ENCODE measurements at regions not wholly inside any gene's neighbourhood (a gene's known extent, or its start where the extent isn't known, plus 50 kb on each side); places are given as distances from the start of the nearest gene placed in this dataset.

GRCh38 chr14:82445810-82446570 is 912.3 kb upstream of the SEL1L start:
- no peak for DNase-seq (ENCODE audit: low read depth)

DNA sequence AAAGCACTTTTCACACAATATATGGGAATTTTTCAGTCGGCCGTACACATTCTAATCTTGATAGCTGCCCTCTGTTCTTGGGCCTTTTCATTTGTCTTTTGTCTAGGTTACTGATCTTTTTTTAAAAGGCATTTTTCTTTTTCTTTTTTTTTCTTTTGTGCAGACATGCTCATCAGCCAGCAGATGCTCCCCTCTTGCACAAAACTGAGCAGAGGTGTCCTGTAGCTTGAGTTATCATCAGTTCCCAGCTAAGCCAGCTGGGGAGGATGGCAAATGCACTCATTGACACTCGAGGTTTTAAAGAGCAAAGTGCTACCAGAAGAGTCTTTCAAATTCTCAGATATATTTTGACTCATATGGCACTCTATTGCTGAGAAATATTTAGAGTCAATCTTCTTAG is 913.9 kb upstream of the SEL1L start:
- DNase-seq (ENCODE audit: low read depth) = no peak

DNA sequence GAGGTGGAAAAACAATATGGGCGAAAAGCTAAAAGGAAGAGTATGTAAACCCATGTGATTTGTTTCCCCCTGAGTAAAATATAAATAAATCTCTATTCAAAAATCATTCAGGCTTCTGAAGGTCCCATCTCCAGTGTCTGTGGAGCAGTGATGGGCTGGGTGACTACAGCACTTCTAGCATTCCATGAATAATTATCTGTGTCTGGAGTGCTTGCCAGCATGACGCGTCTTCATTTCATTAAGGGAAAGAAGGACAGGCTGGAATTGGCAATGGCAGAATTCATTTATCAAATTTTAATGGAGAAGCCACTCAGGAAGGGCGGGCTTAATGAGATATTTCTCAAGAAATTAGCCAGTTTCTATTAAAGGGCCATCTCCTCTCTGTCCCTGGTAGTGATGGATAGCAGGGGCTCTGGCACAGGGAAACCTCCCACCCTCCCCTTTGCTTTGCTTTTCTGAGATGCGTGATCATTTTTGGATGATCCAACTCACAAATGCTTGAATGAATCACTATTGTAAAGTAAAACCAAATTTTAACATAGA is 916.3 kb upstream of the SEL1L start:
- DNase-seq (ENCODE audit: low read depth) = no peak

DNA sequence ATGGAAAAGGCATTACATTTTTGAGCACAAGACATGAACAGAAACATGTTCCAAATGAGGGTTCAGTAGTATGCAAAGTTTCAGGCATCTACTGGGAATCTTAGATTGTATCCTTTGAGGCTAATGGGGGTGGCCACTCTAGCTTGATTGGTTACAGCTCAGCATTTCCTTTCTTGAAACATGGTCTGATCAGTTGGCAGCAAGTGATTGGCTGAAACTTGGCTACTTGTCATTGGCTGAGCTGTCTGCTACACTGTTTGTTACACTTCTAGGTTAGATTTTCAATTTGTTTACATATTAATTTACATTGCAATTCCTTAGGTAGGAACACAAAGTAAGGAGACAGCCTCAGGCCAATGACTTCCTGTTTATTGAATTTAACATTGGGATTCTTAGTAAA is 918.0 kb upstream of the SEL1L start:
- DNase-seq (ENCODE audit: low read depth) = no peak

DNA sequence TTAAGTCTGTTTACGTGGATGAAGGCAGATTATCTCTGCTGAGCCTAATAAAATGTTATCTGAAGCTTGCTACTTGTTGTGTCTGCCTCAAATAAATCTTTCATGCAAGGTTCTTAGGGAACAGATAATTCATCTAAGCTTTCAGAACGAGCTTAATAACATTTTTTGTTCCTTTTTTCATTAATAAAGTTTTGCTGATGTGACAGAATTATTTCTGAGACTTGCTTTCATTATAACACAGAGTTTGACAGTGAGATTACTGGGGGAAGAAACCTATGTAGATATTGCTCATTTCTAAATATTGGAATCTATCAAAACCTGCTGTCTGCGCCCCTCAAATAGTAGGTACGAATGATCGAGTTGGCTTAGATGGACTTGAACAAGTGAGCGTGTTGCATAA is 948.7 kb upstream of the SEL1L start:
- no peak for DNase-seq (ENCODE audit: low read depth)

DNA sequence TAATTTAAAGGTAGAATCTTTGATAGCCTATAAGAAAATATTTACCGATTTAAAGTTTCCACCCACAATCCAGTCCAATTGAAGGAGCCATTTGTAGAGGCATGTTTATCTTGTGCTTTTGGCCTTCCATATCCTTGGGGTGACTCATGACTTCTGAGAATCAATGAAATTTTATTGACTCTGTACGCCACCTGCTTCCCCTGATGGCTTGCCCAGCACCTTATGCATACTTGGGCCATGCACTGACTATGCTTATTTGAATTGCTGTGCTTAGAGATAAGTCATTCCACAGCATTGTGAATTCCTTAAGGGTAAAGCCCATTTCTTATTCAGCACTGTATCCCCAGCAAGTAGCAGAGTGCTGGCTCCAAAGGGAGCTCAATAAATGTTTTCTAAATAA is 954.8 kb upstream of the SEL1L start:
- no peak for DNase-seq (ENCODE audit: low read depth)

DNA sequence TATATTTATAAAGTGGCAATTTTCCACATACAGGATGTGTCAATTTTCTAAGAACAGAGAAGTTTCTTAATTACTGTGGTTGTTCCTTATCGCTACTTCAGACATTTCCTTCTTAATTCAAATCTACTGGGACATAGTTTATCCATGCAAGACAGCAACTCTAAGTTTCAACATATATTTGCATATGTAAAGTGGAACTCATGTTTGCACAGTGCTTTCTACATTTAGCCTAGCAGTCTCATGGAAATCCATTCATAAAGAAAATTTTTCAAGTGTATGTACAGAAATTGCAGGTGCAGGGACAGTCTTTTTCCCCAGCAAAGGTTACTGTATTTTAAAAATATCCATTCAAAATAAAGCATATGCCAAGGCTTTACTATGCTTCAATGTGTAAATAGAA is 956.7 kb upstream of the SEL1L start:
- DNase-seq (ENCODE audit: low read depth) = no peak

DNA sequence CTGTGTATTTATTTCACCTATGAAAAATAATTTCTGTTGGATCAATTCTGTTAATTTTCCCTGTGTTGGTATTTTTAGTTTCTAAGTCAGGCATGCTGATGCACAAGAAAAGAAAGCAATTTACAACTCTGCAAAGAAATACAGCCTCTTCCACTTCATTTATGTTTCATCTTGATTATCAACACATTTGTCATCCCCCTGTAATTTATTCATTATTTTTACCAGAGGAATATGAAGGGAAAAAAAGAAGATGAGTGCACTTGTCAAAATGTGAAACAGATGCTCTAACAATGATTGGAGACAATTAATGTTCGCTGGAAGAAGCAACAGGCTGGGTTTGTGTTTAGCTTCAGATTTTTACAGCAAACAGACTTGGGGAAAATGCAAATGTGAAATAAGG is 958.5 kb upstream of the SEL1L start:
- DNase-seq (ENCODE audit: low read depth) = no peak

- no peak for DNase-seq (ENCODE audit: low read depth)
Observed at GRCh38 chr14:82500222-82500621, 966.6 kb upstream of the SEL1L start.

GRCh38 chr14:82501554-82501953 is 967.9 kb upstream of the SEL1L start:
- no peak for DNase-seq (ENCODE audit: low read depth)

GRCh38 chr14:82502043-82502442 is 968.4 kb upstream of the SEL1L start:
- no peak for DNase-seq (ENCODE audit: low read depth)

DNA sequence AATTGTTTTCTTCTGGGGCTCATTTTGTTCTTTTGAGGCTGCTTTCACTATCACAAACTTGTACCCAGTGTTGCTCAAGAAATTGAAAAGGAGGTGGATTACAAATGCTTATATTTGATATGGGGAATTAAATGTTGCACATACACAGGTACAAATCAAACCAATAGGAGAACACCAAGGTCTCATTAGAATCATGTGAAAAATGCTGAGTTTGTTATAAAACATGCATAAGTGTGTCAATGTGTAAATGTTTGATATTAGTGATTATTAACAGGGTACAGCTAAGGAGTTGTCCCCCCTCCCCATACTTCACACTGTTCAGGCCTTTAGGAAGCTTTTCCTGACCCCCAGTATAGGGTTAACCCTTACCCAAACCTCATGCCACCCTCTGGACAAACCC is 971.2 kb upstream of the SEL1L start:
- DNase-seq (ENCODE audit: low read depth) = no peak

- DNase-seq (ENCODE audit: low read depth) = no peak
Observed at GRCh38 chr14:82510007-82510406, 976.4 kb upstream of the SEL1L start.

DNA sequence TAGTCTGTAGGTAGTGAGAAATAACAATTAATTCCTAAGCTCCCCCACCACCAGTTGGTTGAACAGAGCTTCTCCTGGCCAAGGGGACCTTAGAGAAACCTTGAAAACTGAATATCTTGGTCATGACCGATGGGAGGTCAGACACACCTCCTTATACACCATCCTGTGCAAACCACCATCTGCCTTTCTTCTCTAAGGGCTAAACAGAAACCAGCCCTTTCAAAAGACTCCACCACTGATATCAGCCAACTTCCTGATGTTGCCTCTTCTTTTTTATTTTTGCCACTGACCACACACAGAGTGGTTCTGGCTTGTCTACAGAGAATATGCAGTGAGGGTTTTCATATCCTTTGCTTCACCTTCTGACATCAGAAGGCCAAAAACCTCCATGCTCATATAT is 977.7 kb upstream of the SEL1L start:
- DNase-seq (ENCODE audit: low read depth) = no peak

DNA sequence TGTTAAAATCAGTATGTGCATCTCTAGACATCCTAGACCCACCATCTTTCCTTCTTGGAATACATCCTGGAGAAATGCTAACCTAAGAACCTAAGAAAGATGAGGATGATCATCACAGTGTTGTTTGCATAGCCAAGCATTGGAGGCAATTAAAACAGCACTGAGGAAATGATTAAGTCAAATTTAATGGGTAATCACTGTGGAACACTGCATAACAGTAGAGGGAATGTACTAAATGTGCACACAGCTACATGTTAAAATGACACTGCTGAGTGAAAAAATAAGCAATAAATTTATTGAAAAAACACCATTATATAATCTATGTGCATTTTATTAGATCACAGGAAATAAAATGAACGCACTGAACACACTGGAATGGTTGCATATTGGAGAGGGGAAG is 987.1 kb upstream of the SEL1L start:
- DNase-seq (ENCODE audit: low read depth) = no peak

DNA sequence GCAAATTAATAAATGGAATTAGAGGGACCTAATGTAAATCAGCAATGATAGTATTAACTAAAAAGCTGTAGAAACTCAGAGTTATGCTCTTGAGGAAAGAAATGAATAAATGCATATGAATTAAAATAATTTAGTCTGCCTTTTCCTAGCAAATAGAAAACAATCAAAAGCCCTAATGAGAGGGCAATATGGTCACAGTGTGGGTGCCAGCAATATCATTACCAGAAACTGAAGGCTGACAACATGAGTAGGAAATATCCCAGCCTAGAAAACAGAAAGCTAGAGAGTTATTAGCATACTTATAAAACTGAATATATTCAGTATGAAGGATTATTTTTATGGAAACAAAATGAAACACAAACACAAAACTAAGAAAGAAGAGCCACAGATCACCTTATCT is 987.5 kb upstream of the SEL1L start:
- no peak for DNase-seq (ENCODE audit: low read depth)

- DNase-seq (ENCODE audit: low read depth) = no peak
Observed at GRCh38 chr14:82528016-82528415, 994.4 kb upstream of the SEL1L start.

GRCh38 chr14:82533351-82533750 is 999.7 kb upstream of the SEL1L start:
- no peak for DNase-seq (ENCODE audit: low read depth)

DNA sequence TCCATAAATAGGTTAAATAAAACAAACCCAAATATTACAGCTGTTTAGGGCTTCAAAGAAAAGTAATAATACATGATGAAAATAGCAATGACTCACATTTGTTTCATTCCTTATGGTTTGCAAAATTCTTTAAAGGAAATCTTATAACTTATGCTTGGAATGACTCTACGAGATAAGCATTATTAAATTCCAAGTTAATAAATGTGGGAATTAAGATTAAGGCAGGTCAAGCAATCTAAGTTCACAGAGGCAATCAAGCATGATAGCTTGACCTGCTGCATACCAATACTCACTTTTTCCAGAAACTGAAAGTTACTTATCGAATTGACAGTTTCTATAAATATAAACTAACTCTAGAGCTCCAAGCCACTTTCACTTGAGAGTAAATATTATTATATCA is 1002.9 kb upstream of the SEL1L start:
- DNase-seq (ENCODE audit: low read depth) = no peak

- DNase-seq (ENCODE audit: low read depth) = no peak
Observed at GRCh38 chr14:82537831-82538230, 1004.2 kb upstream of the SEL1L start.

DNA sequence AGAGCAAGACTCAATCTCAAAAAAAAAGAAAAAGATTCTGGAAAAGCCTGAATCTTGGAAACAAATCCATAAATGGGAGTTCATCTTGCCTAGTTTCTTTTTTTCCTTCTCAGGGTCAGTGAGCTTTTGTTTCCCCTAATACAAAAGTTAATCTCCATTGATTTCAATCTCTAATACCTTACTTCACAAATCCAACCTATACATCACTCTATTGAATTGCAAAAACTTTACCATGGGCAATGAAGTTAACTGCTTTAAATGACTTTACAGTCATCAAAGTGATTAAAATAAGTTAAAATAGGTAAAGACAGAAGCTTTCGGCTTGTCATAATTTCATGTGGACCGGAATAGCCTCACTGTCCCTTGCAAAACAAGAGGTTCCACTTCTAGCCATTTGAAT is 1012.7 kb upstream of the SEL1L start:
- no peak for DNase-seq (ENCODE audit: low read depth)

GRCh38 chr14:82549306-82549990 is 1015.8 kb upstream of the SEL1L start:
- no peak for DNase-seq (ENCODE audit: low read depth)

GRCh38 chr14:82562881-82563280 is 1029.2 kb upstream of the SEL1L start:
- no peak for DNase-seq (ENCODE audit: low read depth)

DNA sequence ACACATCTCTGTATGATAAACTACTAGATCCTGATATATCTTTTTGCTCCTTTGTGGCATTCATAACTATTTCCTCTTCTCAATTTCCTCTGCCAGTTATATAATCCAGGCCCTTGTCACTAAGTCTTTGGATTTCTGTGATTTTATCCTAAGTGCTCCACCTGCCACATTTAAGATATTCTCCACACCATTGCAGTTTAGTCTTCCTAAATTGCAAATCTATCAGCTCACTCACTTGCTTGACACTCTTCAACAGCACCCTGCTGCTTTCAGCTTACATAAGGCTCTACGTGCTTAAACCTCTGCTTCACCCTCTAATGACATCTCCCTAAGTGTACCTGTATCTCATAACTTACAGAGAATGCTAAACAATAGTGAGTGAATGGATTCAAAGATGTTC is 1032.2 kb upstream of the SEL1L start:
- DNase-seq (ENCODE audit: low read depth) = no peak

All from HS-27A (cell line).